Loucy (cell line): ENCODE measurements at regions not wholly inside any gene's neighbourhood (a gene's known extent, or its start where the extent isn't known, plus 50 kb on each side); places are given as distances from the start of the nearest gene placed in this dataset.

ENCODE experiments used
- EZH2phosphoT487 ChIP-seq: fragments of 200-600 bp; IDR thresholded peaks from 2 replicates; pipeline ENCODE4 v1.6.1; 2018; ENCODE audit warnings: antibody characterized with exemption, mild to moderate bottlenecking, moderate library complexity, borderline replicate concordance
- TF ChIP-seq, protein P1 (sequence below): fragments of 200-600 bp; sonication (generic); conservative IDR thresholded peaks from 2 replicates; pipeline ENCODE4 v1.5.1; 2014; ENCODE audit warnings: mild to moderate bottlenecking, antibody characterized with exemption, low read length

DNA sequence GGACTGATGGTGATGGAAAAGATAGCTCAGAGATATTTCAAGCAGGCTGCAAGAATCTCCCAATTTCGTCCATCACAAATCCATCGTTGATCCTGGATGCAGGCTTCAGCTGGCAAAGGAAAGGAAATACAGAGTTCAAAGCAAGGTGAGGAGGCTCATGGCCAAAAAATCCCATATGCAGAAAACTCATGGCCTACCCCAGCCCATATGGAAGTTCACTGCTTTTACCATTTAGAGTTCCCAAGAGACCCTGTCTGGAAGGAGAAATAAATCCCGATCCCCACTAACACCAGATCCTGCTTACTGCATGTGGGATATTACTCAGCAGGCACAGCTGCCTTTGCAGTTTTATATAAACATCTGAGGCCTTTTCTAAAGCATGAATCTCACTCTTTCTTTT lies 412.9 kb upstream of the SPRY2 start:
- TF ChIP-seq, protein P1, sequence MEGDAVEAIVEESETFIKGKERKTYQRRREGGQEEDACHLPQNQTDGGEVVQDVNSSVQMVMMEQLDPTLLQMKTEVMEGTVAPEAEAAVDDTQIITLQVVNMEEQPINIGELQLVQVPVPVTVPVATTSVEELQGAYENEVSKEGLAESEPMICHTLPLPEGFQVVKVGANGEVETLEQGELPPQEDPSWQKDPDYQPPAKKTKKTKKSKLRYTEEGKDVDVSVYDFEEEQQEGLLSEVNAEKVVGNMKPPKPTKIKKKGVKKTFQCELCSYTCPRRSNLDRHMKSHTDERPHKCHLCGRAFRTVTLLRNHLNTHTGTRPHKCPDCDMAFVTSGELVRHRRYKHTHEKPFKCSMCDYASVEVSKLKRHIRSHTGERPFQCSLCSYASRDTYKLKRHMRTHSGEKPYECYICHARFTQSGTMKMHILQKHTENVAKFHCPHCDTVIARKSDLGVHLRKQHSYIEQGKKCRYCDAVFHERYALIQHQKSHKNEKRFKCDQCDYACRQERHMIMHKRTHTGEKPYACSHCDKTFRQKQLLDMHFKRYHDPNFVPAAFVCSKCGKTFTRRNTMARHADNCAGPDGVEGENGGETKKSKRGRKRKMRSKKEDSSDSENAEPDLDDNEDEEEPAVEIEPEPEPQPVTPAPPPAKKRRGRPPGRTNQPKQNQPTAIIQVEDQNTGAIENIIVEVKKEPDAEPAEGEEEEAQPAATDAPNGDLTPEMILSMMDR, result no peak
- no peak for TF ChIP-seq EZH2phosphoT487
